HEK293 (cell line): ENCODE measurements at regions not wholly inside any gene's neighbourhood (a gene's known extent, or its start where the extent isn't known, plus 50 kb on each side); places are given as distances from the start of the nearest gene placed in this dataset.

ENCODE experiments used
- CTCF ChIA-PET: fragments of 350-600 bp; formaldehyde crosslinking; extraction: SDS; loops from one replicate; lab custom pipeline; 2021; ENCODE audit warnings: antibody characterized with exemption; lab: Yijun Ruan, JAX
- POLR2A ChIA-PET: fragments of 300-600 bp; formaldehyde crosslinking; extraction: SDS; loops from one replicate; lab custom pipeline; 2020; ENCODE audit warnings: antibody characterized with exemption, inconsistent platforms; lab: Yijun Ruan, JAX
- H3K27ac ChIP-seq: fragments of 200-500 bp; sonication (Bioruptor generic); 2 replicates; pipeline ENCODE4 v1.5.1; 2014; ENCODE audit warnings: low read depth, low read length, control low read depth, inconsistent platforms; ENCODE audit errors: extremely low read depth
- H3K36me3 ChIP-seq, 2 experiments: fragments of 200-500 bp in 1 of 2; sonication (Bioruptor generic) in 1 of 2; 1 replicate in 1 of 2; 2 replicates in 1 of 2; pipeline ENCODE4 v1.5.1; 2014 to 2017; ENCODE audit warnings: inconsistent platforms in 2 of 2, low read length in 2 of 2; ENCODE audit not compliant: control insufficient read depth in 2 of 2, insufficient read depth in 1 of 2
- H3K4me1 ChIP-seq: fragments of 200-500 bp; sonication (Bioruptor generic); 2 replicates; pipeline ENCODE4 v1.5.1; 2014; ENCODE audit warnings: mild to moderate bottlenecking, low read length, inconsistent platforms; ENCODE audit not compliant: control insufficient read depth, insufficient read depth
- H3K4me3 ChIP-seq: 2 replicates; pipeline ENCODE4 v1.5.1; 2011; ENCODE audit warnings: low read depth, mild to moderate bottlenecking, control low read depth, low read length, moderate library complexity
- H3K9me3 ChIP-seq: fragments of 200-500 bp; sonication (Bioruptor generic); 2 replicates; pipeline ENCODE4 v1.5.1; 2014; ENCODE audit warnings: low read depth, low read length, inconsistent platforms; ENCODE audit not compliant: control insufficient read depth, insufficient read depth
- GLI2 ChIP-seq: fragments of 450-650 bp; formaldehyde crosslinking; IDR thresholded peaks from 2 replicates; pipeline ENCODE4; 2017; ENCODE audit warnings: missing biosample characterization, missing genetic modification characterization, low read depth, borderline replicate concordance
- GLIS1 ChIP-seq: fragments of 450-650 bp; formaldehyde crosslinking; IDR thresholded peaks from 2 replicates; pipeline ENCODE4 v1.5.1; 2016; ENCODE audit warnings: missing biosample characterization, missing genetic modification characterization
- KLF8 ChIP-seq: fragments of 450-650 bp; formaldehyde crosslinking; IDR thresholded peaks from 2 replicates; pipeline ENCODE4 v1.5.1; 2016; ENCODE audit warnings: missing biosample characterization, missing genetic modification characterization
- PRDM2 ChIP-seq: fragments of 450-650 bp; formaldehyde crosslinking; IDR thresholded peaks from 2 replicates; pipeline ENCODE4 v1.5.1; 2016; ENCODE audit warnings: missing biosample characterization, missing genetic modification characterization, borderline replicate concordance
- SCRT2 ChIP-seq: fragments of 450-650 bp; formaldehyde crosslinking; IDR thresholded peaks from 2 replicates; pipeline ENCODE4 v1.5.1; 2016; ENCODE audit warnings: missing biosample characterization, missing genetic modification characterization
- TRIM28 ChIP-seq: IDR thresholded peaks from 2 replicates; pipeline ENCODE4 v1.6.1; 2011; ENCODE audit warnings: low read length, control low read depth, borderline replicate concordance
- TSHZ1 ChIP-seq: fragments of 450-650 bp; formaldehyde crosslinking; IDR thresholded peaks from 2 replicates; pipeline ENCODE4 v1.5.1; 2016; ENCODE audit warnings: missing biosample characterization, missing genetic modification characterization, borderline replicate concordance
- WT1 ChIP-seq: fragments of 450-650 bp; formaldehyde crosslinking; IDR thresholded peaks from 2 replicates; pipeline ENCODE4 v1.5.1; 2016; ENCODE audit warnings: missing biosample characterization, missing genetic modification characterization
- ZBTB10 ChIP-seq: fragments of 450-650 bp; formaldehyde crosslinking; IDR thresholded peaks from 2 replicates; pipeline ENCODE4 v1.5.1; 2016; ENCODE audit warnings: missing biosample characterization, missing genetic modification characterization
- ZBTB17 ChIP-seq: fragments of 450-650 bp; formaldehyde crosslinking; IDR thresholded peaks from 2 replicates; pipeline ENCODE4 v1.5.1; 2016; ENCODE audit warnings: missing biosample characterization, missing genetic modification characterization
- ZFP37 ChIP-seq: fragments of 450-650 bp; formaldehyde crosslinking; IDR thresholded peaks from 2 replicates; pipeline ENCODE4 v1.5.1; 2016; ENCODE audit warnings: missing biosample characterization, missing genetic modification characterization
- ZFP41 ChIP-seq: fragments of 450-650 bp; formaldehyde crosslinking; IDR thresholded peaks from 2 replicates; pipeline ENCODE4 v1.5.1; 2016; ENCODE audit warnings: missing biosample characterization, missing genetic modification characterization, borderline replicate concordance
- ZNF138 ChIP-seq: fragments of 450-650 bp; formaldehyde crosslinking; IDR thresholded peaks from 2 replicates; pipeline ENCODE4 v1.5.1; 2016; ENCODE audit warnings: missing biosample characterization, missing genetic modification characterization, borderline replicate concordance
- ZNF2 ChIP-seq: fragments of 450-650 bp; formaldehyde crosslinking; IDR thresholded peaks from 2 replicates; pipeline ENCODE4 v1.5.1; 2016; ENCODE audit warnings: missing biosample characterization, missing genetic modification characterization
- ZNF302 ChIP-seq: fragments of 450-650 bp; formaldehyde crosslinking; IDR thresholded peaks from 2 replicates; pipeline ENCODE4 v1.5.1; 2016; ENCODE audit warnings: missing biosample characterization, missing genetic modification characterization, low read depth
- ZNF473 ChIP-seq: fragments of 450-650 bp; formaldehyde crosslinking; IDR thresholded peaks from 2 replicates; pipeline ENCODE4 v1.5.1; 2017; ENCODE audit warnings: missing biosample characterization, missing genetic modification characterization
- ZNF510 ChIP-seq: fragments of 450-650 bp; formaldehyde crosslinking; IDR thresholded peaks from 2 replicates; pipeline ENCODE4 v1.5.1; 2018; ENCODE audit warnings: mild to moderate bottlenecking, missing genetic modification characterization, missing biosample characterization; ENCODE audit not compliant: insufficient replicate concordance
- ZNF518A ChIP-seq: fragments of 450-650 bp; formaldehyde crosslinking; conservative IDR thresholded peaks from 2 replicates; pipeline ENCODE4 v1.5.1; 2016; ENCODE audit warnings: low read depth, missing biosample characterization, missing genetic modification characterization
- ZNF561 ChIP-seq: fragments of 450-650 bp; IDR thresholded peaks from 2 replicates; pipeline ENCODE4 v1.5.1; 2018; ENCODE audit warnings: missing biosample characterization, missing genetic modification characterization, borderline replicate concordance
- ZNF701 ChIP-seq: fragments of 450-650 bp; formaldehyde crosslinking; IDR thresholded peaks from 2 replicates; pipeline ENCODE4 v1.5.1; 2016; ENCODE audit warnings: missing biosample characterization, missing genetic modification characterization
- ZNF830 ChIP-seq: fragments of 450-650 bp; IDR thresholded peaks from 2 replicates; pipeline ENCODE4 v1.5.0; 2018; ENCODE audit warnings: missing biosample characterization, missing genetic modification characterization, low read depth, mild to moderate bottlenecking, moderate library complexity

GRCh38 chr3:167012691-167013090 is 367.4 kb downstream of the ZBBX start (continued):
- TF ChIP-seq ZNF510 (tag by site-specific recombination) (no peak), ZBTB17 (tag by site-specific recombination) (no peak), ZNF2 (tag by site-specific recombination) (no peak), TSHZ1 (tag by site-specific recombination) (no peak), GLIS1 (tag by site-specific recombination) (no peak), ZFP41 (tag by site-specific recombination) (no peak), PRDM2 (tag by site-specific recombination) (no peak), ZNF561 (tag by site-specific recombination) (no peak), ZNF473 (tag by site-specific recombination) (no peak), ZFP37 (tag by site-specific recombination) (no peak), TRIM28 (no peak), ZNF138 (tag by site-specific recombination) (no peak)

GRCh38 chr3:167008791-167009190 is 371.3 kb downstream of the ZBBX start:
- POLR2A ChIA-PET, result no interaction called here
- H3K9me3 ChIP-seq, result no peaks in the 10 kb centered on the region
- CTCF ChIA-PET, result no interaction called here
- H3K4me1 ChIP-seq, result no peaks in the 10 kb centered on the region
- H3K4me3 ChIP-seq, result no peak overlapping the region
- no peaks in the 10 kb centered on the region for H3K36me3 ChIP-seq
- H3K27ac ChIP-seq, result no peak overlapping the region
- no peak for TF ChIP-seq ZNF302 (tag by site-specific recombination)
- no peak for TF ChIP-seq ZBTB10 (tag by site-specific recombination)
- no peak for TF ChIP-seq SCRT2
- TF ChIP-seq GLI2 (tag by site-specific recombination), result no peak
- TF ChIP-seq KLF8 (tag by site-specific recombination), result no peak
- TF ChIP-seq ZNF518A (tag by site-specific recombination), result no peak
- no peak for TF ChIP-seq ZNF830 (tag by site-specific recombination)
- no peak for TF ChIP-seq WT1 (tag by site-specific recombination)
- TF ChIP-seq ZNF701, result no peak
